CD4-positive, alpha-beta T cell treated with Interferon alpha-2 for 1 hour (primary cell): ENCODE measurements at regions not wholly inside any gene's neighbourhood (a gene's known extent, or its start where the extent isn't known, plus 50 kb on each side); places are given as distances from the start of the nearest gene placed in this dataset.
"Not testable (repeated sequence)": the region's sequence is repeated elsewhere in the genome, so short reads cannot be mapped to it uniquely, and the experiment has no call there.

Experiments
- DNase-seq, 2 donors: peaks; one replicate each; pipeline ENCODE4 v3.0.0-alpha.2; 2020 to 2022

GRCh38 chr2:87695596-87696323, 52.1 kb upstream of the PLGLB2 start:
- not testable (repeated sequence) for DNase-seq
